Stimulated activated effector memory CD8-positive, alpha-beta T cell treated with anti-CD3 and anti-CD28 coated beads, Interleukin-12 subunit alpha, Interleukin-12 subunit beta, amount 100 ng/mL, for 72 hours (primary cell): ENCODE measurements at regions not wholly inside any gene's neighbourhood (a gene's known extent, or its start where the extent isn't known, plus 50 kb on each side); places are given as distances from the start of the nearest gene placed in this dataset.
"Not testable (repeated sequence)": the region's sequence is repeated elsewhere in the genome, so short reads cannot be mapped to it uniquely, and the experiment has no call there.

Experiments used
- ATAC-seq: fragments of 150-1000 bp; cut with Tn5 transposase; 2 replicates; pipeline ENCODE4 v1.10.0; 2021
- DNase-seq, 2 donors: peaks; one replicate each; pipeline ENCODE4 v3.0.0; 2021 to 2022; ENCODE audit warnings: low spot score in 2 of 2
- H3K27ac Mint-ChIP-seq: one replicate; pipeline ENCODE4 v1.8.0; 2022; ENCODE audit warnings: mild to moderate bottlenecking, mixed read lengths
- H3K36me3 Mint-ChIP-seq: one replicate; pipeline ENCODE4 v1.8.0; 2022; ENCODE audit warnings: mild to moderate bottlenecking, mixed read lengths
- H3K4me1 Mint-ChIP-seq: one replicate; pipeline ENCODE4 v1.8.0; 2022; ENCODE audit warnings: mixed read lengths
- H3K4me3 Mint-ChIP-seq: one replicate; pipeline ENCODE4 v1.8.0; 2022; ENCODE audit warnings: mild to moderate bottlenecking, mixed read lengths
- H3K9me3 Mint-ChIP-seq: one replicate; pipeline ENCODE4 v1.8.0; 2022; ENCODE audit warnings: mixed read lengths

DNA sequence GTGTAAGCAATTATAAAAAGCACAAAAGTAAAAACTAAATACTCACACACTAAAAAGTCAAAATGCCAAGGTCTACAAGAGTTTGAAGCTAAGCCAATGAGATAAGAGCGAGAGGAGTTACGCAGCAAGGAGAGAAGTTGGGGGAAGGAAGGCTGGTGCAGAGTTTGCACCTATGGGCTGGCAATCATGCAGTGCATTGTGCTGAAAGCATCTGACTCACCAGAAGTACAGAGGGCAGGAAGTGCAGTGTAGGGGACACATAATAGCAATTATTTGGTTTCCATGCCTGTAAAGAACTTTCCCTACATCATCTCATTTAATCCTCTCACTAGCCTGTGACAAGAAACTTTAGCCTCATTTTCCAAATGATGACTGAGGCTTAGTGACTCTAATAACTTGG is 142.7 kb upstream of the KYNU start:
- ATAC-seq (no peak), DNase-seq (no peak)
- Mint-ChIP-seq H3K36me3 (no peaks in the 10 kb centered on the region), H3K4me3 (no peak overlapping the region), H3K27ac (no peak overlapping the region), H3K9me3 (peaks cover 3% of the 10 kb centered on the region), H3K4me1 (no peaks in the 10 kb centered on the region)

DNA sequence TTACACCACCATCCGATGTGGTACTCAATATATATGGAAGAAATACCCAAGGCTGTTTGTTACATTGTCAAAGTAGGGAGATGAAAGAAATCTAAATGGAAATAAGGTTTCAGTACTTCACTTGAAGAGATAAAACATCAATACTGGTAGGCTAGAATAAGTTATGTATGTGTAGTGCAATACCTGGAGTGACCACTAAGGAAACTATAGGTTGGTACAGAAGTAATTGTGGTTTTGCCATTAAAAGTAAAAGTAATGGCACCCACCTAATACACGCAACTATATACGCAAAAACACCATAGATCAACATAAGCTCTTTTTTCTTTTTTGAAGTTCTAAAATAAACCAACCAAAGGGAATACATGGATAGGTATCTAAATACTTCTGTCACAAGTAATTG is 143.2 kb upstream of the KYNU start:
- no peak overlapping the region for H3K4me3 Mint-ChIP-seq

DNA sequence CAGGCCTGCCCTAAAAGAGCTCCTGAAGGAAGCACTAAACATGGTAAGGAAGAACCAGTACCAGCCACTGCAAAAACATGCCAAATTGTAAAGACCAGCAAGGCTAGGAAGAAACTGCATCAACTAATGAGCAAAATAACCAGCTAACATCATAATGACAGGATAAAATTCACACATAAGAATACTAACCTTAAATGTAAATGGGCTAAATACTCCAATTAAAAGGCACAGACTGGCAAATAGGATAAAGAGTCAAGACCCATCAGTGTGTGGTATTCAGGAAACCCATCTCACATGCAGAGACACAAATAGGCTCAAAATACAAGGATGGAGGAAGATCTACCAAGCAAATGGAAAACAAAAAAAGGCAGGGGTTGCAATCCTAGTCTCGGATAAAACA is 147.7 kb upstream of the KYNU start:
- not testable (repeated sequence) for DNase-seq, H3K4me1 Mint-ChIP-seq, H3K36me3 Mint-ChIP-seq, H3K4me3 Mint-ChIP-seq, ATAC-seq, H3K27ac Mint-ChIP-seq
- H3K9me3 Mint-ChIP-seq = peaks cover 10% of the 10 kb centered on the region

More for the DNA sequence above, 143.2 kb upstream of the KYNU start:
- DNase-seq (no peak), ATAC-seq (no peak)
- Mint-ChIP-seq H3K4me1 (no peaks in the 10 kb centered on the region), H3K36me3 (no peaks in the 10 kb centered on the region), H3K9me3 (peaks cover 5% of the 10 kb centered on the region), H3K27ac (no peak overlapping the region)

DNA sequence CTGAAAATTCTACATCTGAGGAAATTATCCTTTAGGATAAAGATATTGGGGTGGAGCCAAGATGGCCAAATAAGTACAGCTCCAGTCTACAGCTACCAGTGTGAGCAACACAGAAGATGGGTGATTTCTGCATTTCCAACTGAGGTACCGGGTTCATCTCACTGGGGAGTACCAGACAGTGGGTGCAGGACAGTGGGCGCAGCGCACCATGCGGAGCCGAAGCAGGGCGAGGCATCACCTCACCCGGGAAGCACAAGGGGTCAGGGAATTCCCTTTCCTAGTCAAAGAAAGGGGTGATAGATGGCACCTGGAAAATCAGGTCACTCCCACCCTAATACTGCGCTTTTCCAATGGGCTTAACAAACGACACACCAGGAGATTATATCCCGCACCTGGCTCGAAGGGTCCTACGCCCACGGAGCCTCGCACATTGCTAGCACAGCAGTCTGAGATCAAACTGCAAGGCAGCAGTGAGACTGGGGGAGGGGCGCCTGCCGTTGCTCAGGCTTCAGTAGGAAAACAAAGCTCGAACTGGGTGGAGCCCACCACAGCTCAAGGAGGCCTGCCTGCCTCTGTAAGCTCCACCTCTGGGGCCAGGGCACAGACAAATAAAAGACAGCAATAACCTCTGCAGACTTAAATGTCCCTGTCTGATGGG is 149.5 kb upstream of the KYNU start:
- not testable (repeated sequence) for H3K4me1 Mint-ChIP-seq, H3K27ac Mint-ChIP-seq, ATAC-seq, H3K4me3 Mint-ChIP-seq, H3K36me3 Mint-ChIP-seq, H3K9me3 Mint-ChIP-seq, DNase-seq

DNA sequence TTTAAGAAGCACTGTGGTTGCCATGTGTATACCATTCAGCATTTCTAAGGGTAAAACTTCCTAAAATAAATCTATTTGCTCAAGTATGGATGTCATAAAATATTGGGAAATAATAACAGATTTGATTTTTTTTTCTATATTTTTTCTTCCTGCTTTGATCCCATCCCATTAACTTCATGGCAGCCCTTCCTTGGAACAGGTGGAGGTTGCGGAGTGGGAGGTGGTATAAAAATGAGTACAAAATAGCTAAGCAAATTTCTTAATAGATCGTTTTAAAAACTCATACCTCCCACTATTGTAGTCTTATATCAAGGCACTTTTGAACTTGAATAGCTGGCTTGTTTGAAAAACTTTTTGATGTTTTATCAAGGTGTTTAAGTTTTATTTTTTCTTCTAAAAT is 152.1 kb upstream of the KYNU start:
- DNase-seq (no peak), ATAC-seq (no peak)
- Mint-ChIP-seq H3K36me3 (no peaks in the 10 kb centered on the region), H3K4me1 (no peaks in the 10 kb centered on the region), H3K9me3 (peaks cover 12% of the 10 kb centered on the region), H3K4me3 (no peak overlapping the region), H3K27ac (no peak overlapping the region)

DNA sequence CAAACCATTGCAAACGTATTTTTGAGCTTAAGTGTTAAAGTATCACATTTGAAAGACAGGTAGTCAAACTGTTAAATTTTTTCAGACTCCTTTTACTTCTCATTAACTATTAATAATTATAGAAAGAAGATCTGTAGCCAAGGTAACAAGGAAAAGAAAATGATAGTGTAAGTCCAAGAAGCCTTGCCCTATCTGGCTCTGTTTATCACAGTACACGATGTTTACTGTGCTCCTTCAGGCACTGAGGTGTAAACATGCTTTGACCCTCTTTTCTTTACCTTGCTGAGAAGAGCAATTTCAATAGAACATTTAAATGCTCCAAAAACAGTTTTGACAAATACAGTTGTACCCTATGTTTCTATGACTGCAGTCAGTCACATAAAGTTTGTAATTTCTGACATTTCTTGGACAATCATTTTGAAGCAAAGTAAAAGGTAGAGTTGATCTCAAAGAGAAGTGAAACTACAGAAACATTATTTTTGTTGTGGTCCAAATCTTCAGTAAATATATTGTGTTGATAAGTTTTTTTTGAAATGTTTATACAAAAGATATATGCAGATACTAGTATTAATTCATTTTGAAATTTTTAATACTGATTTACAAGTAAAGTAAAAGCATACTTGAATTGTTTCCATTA is 152.6 kb upstream of the KYNU start:
- ATAC-seq (no peak), DNase-seq (no peak)
- Mint-ChIP-seq H3K27ac (no peak overlapping the region), H3K4me1 (no peaks in the 10 kb centered on the region), H3K4me3 (no peak overlapping the region), H3K9me3 (peaks cover 15% of the 10 kb centered on the region), H3K36me3 (no peaks in the 10 kb centered on the region)

DNA sequence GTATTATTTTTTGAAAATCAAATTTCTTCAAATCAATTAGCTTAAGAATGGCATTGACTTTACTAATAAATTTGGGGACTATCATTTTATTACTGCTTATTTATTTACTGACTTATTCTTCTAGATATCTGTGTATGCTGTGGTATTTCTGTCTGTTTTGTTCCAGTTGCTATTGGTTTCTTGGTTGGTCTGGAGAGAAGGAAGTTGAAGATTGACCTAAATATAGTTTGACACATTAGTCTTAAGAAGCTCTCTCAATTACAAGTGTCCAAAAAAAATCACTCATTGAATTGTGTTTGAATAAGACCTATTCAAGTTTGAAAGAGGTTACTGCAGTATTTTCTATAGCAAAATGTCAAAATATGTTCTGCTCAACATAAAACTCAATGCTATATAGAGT is 153.3 kb upstream of the KYNU start:
- ATAC-seq (no peak), DNase-seq (no peak)
- H3K27ac Mint-ChIP-seq = no peak overlapping the region
- peaks cover 13% of the 10 kb centered on the region for H3K9me3 Mint-ChIP-seq
- no peaks in the 10 kb centered on the region for H3K4me1 Mint-ChIP-seq
- H3K36me3 Mint-ChIP-seq = no peaks in the 10 kb centered on the region
- H3K4me3 Mint-ChIP-seq = no peak overlapping the region

DNA sequence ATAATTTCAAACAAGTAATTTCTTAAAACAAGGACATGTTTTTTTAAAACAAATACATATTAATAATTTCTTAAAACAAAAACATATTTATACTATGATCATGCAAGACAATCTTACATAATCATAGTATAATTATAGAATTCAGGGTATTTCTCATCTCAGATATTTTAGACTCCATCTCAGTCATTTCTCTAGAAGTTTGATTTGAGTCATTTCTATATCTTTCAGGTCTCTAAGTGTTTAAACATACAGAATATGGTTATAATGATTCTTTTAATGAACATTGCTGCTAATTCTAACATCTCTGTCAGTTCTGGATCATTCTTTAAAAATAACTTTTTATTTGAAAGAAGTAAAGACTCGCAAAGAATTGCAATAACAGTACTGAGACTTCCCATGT is 154.2 kb upstream of the KYNU start:
- no peaks in the 10 kb centered on the region for H3K36me3 Mint-ChIP-seq
- H3K4me3 Mint-ChIP-seq = no peak overlapping the region
- H3K27ac Mint-ChIP-seq = no peak overlapping the region
- DNase-seq (no peak), ATAC-seq (no peak)
- H3K9me3 Mint-ChIP-seq = peaks cover 8% of the 10 kb centered on the region
- no peaks in the 10 kb centered on the region for H3K4me1 Mint-ChIP-seq

DNA sequence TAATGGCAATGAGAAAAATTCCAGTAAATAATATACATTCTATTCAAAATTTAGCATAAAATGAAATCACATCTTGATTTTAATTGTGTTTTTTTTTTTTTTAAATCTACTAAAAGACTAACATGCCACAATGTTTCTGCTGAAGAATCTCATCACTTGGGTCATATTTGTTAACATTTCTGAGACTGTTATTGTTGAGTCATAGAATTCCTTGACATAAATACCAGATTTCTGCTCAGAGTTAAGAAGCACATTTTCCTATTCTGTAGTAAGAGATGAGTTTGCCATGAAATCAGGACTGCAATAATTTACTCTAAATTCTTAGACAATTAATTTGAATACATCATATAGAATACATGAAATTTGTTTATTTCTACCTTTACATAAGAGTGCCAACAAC is 154.9 kb upstream of the KYNU start:
- Mint-ChIP-seq H3K36me3 (no peaks in the 10 kb centered on the region), H3K9me3 (peaks cover 8% of the 10 kb centered on the region), H3K4me3 (no peak overlapping the region), H3K4me1 (no peaks in the 10 kb centered on the region), H3K27ac (no peak overlapping the region)
- ATAC-seq (no peak), DNase-seq (no peak)

DNA sequence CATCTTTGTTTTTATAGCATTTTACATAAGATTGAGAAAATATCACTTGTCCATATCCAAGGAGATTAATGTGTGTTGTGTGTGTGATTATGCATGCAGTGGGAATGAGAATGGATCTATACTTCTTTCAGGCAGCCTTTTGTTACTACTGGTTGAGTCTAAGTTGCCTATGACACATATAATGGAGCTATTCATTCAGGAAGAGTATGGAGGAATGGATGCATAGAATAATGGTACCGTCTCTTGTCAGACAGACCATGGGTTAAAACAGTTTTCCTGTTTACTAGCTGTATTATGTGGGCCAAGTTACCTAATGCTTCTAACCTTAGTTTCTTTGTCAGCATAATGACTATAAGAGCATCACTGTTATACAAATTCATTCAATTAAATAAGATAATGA is 155.4 kb upstream of the KYNU start:
- Mint-ChIP-seq H3K36me3 (no peaks in the 10 kb centered on the region), H3K4me3 (no peak overlapping the region), H3K27ac (no peak overlapping the region), H3K4me1 (no peaks in the 10 kb centered on the region), H3K9me3 (peaks cover 8% of the 10 kb centered on the region)
- ATAC-seq (no peak), DNase-seq (no peak)

DNA sequence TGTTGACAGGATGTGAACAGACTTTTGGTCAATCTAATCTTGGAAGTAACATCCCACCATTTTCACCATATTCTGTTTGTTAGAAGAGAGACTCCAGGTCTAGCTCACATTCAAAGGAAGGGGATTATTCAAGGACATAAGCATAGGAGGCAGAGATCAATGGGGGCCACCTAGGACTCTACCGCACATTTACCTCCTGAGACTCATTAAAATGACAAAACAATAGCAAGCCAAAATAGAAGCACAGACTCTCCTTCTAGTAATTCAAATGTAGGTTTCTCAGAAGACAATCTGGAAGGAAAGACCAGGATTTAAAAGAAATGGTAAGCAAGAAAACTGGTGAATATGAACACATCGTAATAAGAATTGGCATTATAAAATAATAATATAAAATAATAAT is 156.4 kb upstream of the KYNU start:
- no peaks in the 10 kb centered on the region for H3K36me3 Mint-ChIP-seq

DNA sequence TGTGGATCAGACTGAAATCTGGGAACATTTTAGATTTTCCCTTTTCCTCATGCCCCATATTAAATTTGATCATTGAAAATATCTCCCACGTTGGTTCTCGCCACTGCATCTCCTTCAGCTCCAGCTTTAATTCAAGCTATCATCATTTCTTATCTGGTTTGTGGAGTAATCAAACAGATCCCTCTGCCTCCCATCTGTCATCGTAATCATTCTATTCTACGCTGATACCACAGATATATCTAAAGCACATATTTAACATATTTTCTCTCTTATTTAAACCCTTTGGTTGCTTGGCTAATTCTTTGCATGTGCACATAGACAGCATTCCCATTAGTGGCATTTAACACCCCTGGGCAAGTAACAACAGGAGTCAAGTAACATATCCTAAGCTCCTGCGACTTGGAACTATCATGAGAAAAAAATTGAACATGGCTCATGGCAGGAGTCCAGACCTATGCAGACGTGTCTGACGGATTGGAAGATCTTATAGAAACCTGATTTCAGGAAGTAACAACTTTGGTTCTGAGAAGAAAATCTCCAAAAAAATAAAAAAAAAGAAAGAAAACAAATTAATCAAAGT is 158.8 kb upstream of the KYNU start:
- DNase-seq (no peak), ATAC-seq (no peak)
- Mint-ChIP-seq H3K36me3 (no peaks in the 10 kb centered on the region), H3K9me3 (peaks cover 11% of the 10 kb centered on the region), H3K4me3 (no peak overlapping the region), H3K4me1 (no peaks in the 10 kb centered on the region), H3K27ac (no peak overlapping the region)

More for the DNA sequence above, 156.4 kb upstream of the KYNU start:
- ATAC-seq = no peak
- no peak for DNase-seq
- Mint-ChIP-seq H3K27ac (no peak overlapping the region), H3K4me1 (no peaks in the 10 kb centered on the region), H3K9me3 (peaks cover 8% of the 10 kb centered on the region), H3K4me3 (no peak overlapping the region)

DNA sequence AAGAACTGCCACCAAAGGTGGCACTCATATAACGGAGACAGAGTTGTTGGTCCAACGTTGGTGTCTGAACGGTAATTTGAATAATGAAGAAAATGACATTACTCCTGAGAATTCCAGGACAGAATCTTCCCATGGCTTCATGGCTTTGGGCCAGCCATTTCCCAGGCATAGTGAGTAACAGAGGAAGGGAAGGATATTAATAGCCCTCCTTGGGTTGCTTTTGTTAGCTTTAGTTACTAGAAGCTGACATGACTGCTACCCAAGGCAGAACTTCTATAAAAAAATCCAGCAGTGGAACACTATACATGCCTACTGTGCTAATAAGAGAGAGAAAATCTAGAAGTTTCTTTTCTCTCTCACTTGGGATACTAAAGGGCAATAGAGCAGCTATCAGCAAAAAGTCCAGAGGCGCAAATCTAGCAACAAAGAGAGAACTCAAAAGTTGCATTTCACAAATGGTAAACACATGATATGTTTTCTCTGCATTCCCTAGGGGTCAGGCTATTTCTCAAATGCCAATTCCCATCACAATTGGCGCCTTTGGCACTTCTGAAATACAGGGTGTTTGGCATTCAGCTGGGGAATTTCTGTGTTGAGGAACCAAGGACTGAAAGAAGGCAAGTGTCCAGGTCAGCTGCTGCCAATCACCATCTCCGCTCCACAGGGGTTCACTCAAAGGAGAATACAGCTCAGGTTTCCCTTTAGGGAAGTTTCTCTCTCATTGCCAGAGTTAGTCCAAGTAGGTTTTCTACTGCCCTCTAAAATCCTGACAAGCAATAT is 160.8 kb upstream of the KYNU start:
- no peaks in the 10 kb centered on the region for H3K4me1 Mint-ChIP-seq
- ATAC-seq (no peak), DNase-seq (no peak)
- no peak overlapping the region for H3K4me3 Mint-ChIP-seq
- H3K36me3 Mint-ChIP-seq = no peaks in the 10 kb centered on the region
- no peak overlapping the region for H3K27ac Mint-ChIP-seq
- peaks cover 10% of the 10 kb centered on the region for H3K9me3 Mint-ChIP-seq

DNA sequence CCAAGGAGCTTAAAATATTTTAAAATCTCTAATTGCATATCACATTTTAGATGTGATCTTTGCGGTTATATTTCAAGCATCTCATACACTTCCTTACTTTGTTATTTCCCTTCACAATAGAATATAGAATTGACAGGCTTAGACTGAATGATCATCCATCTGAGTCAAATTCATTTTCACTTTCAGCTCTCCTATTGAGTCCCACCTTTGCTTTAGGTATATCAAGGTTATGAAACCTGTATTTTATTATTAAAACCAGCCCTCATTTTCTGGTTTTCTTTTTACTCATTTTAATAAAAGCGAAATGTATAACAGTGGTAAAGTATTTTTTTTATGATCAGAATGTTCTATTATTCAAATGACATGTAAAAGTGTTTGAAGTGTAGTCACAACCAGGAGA is 162.9 kb upstream of the KYNU start:
- Mint-ChIP-seq H3K4me1 (no peaks in the 10 kb centered on the region), H3K36me3 (no peaks in the 10 kb centered on the region), H3K27ac (no peak overlapping the region), H3K4me3 (no peak overlapping the region), H3K9me3 (peaks cover 5% of the 10 kb centered on the region)
- ATAC-seq (no peak), DNase-seq (no peak)

DNA sequence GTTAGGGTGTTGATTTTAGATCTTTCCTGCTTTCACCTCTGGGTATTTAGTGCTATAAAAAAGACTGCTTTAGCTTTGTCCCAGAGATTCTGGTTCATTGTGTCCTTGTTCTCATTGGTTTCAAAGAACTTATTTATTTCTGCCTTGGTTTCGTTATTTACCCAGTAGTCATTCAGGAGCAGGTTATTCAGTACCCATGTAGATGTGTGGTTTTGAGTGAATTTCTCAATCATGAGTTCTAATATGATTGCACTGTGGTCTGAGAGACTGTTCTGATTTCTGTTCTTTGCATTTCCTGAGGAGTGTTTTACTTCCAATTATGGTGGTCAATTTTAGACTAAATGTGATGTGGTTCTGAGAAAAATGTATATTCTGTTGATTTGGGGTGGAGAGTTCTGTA is 167.1 kb upstream of the KYNU start:
- Mint-ChIP-seq H3K9me3 (peaks cover 3% of the 10 kb centered on the region), H3K4me3 (no peak overlapping the region), H3K4me1 (no peaks in the 10 kb centered on the region), H3K36me3 (no peaks in the 10 kb centered on the region), H3K27ac (no peak overlapping the region)
- ATAC-seq (no peak), DNase-seq (no peak)

DNA sequence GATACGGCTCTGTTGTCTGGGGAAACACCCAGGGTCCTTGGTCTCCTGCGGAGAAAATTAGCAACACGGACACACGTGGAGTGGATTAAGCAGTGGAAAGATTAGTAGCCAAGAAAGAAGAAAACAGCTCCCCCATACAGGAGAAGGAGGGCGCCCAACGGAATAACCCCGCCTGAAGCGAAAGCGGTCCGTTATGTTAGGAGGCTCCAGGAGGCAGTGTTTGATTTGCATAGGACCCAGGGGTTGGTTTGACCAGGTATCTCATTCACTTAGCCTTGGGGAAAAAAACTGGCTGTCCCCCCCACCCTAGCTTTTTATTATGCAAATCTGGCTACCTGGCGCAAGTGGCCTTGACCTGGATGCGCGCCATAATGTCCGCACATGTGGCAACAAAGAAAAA is 170.1 kb upstream of the KYNU start:
- no peak overlapping the region for H3K27ac Mint-ChIP-seq
- peaks cover 2% of the 10 kb centered on the region for H3K9me3 Mint-ChIP-seq
- no peak overlapping the region for H3K4me3 Mint-ChIP-seq
- H3K36me3 Mint-ChIP-seq = no peaks in the 10 kb centered on the region
- DNase-seq (no peak), ATAC-seq (no peak)
- H3K4me1 Mint-ChIP-seq = no peaks in the 10 kb centered on the region
